Femur (tissue), 1 donor: ENCODE measurements at regions not wholly inside any gene's neighbourhood (a gene's known extent, or its start where the extent isn't known, plus 50 kb on each side); places are given as distances from the start of the nearest gene placed in this dataset.

Experiments
- DNase-seq: peaks from one replicate; pipeline ENCODE4 v3.0.0-alpha.2; 2017

DNA sequence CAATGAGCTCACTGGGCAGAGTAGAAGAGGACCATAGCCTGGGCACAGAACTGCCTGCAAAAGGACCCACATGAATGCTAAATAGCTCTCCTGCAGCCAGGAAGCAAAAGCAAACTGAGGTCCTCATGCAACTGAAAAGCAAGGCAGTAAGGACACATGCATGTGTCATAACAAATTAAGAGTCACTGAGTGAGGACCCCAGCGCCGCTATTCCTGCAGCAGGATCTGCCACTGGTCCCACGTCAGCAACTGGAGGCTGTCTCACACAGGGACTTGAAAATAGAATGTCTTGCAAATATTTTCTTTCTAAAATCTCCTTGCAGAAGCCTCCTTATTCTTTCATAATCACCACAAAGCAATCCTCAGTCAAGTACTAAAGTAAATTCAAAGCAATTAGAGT is 559.6 kb upstream of the DAB1 start:
- no peak for DNase-seq

- no peak for DNase-seq
Observed at GRCh38 chr1:57982852-57983251, 559.0 kb upstream of the DAB1 start.

DNA sequence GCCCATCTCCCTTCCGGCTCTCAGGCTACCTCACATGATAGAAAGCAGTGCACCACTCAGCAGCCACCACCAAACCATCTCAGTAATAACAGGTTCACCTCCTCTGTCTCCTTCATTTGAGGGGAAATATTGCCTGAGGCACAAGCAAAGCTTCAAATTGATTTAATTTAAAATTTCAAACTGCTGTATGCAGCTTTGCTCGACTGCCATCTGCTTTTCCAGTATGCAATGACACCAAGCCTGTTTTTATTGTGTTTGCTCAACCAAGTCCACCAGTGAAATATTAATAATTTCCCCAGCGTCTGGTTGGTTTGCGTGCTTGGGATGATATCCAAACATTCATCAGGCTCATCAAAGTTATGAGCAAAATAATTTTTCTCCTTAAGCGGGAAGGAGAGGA is 552.4 kb upstream of the DAB1 start:
- DNase-seq = no peak

DNA sequence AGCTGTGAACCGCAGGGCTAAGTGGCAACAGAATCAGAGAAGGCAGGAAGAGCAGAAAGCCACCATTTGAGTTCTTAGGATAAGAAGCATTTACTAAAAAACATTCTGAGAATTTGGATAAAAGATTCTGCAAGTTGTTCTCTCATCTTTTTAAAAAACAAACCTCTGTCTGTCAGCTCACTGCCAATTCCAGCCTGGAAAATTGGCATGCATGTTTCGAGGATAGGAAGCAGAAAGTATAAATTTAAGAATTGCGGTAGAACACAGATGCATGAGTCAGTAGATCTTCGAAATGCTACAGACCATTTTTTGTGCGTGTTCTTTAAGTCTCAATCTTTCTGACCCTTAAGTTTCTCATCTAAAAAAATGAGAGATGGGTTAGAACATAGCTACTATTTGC is 544.5 kb upstream of the DAB1 start:
- DNase-seq = peak; percentile 35

GRCh38 chr1:57966751-57967406 is 543.0 kb upstream of the DAB1 start:
- no peak for DNase-seq

GRCh38 chr1:57966340-57966739 is 542.5 kb upstream of the DAB1 start:
- DNase-seq = no peak

DNA sequence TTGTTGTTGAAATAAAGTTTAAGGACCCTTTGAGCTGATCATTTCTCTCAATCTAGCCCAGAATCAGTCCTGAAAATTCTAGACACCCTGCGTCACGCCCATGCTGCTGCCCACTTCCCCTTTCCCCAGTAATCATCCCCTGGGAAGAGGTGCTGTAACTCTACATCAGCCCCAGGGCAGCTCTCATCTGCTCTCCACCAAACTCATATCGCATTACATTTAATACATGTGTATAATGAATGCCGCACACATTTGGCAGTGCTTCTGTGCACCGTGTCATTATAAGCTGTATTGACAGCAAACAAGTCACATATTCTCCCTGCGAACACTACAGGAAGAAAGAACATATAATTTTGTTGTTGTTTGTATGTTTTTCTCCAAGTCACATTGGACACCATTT is 539.7 kb upstream of the DAB1 start:
- DNase-seq = peak; percentile 18

- DNase-seq = no peak
Observed at GRCh38 chr1:57959531-57960241, 535.8 kb upstream of the DAB1 start.

DNA sequence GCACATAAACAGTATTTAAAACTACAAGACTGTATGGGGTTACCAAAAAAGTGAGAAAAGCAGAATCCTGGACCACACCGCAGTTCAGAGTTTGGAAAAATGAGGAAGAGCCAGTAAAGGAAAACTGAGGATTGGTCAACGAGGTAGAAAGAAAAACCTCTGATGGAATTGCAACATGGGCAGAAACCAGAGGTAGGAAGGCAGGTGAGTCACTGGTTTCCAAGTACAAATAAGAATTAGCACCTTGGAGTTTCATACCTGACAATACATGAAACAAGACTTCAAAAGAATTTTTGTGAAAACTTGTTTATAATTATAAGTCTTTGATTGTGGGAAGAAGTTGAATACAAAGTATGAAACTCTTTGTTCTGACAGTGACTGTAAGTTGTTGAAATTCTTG is 533.7 kb upstream of the DAB1 start:
- DNase-seq = no peak

DNA sequence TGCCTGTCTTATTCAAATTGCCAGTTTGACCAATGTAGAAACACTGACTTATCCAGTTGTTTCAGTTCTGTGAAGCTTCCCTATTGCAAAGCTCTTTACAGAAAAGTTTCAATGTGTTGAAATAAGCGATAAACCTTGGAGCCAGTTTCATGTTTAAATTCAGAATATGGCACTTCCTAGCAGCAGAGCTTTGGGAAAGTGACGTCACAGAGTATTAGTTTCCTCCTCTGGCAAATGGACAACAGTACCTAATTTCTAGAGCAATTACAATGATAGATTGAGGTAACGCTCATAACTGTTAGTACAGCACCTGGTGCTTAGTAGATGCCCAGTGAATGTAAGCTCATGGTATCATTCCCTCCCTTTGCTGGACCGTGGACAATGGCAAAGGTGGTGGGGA is 527.5 kb upstream of the DAB1 start:
- no peak for DNase-seq

DNA sequence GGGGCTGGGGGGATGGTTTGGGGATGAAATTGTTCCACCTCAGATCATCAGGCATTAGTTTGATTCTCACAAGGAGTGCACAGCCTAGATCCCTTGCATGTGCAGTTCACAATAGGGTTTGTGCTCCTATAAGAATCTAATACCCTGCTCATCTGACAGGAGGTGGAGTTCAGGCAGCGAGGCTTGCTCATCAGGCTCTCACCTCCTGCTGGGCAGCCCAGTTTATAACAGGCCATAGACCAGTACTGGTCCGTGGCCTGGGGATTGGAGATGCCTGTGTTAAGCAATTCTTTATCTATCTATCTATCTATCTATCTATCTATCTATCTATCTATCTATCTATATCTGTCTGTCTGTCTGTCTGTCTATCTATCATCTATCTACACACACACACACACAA is 525.3 kb upstream of the DAB1 start:
- no peak for DNase-seq

- no peak for DNase-seq
Observed at GRCh38 chr1:57947471-57947870, 523.6 kb upstream of the DAB1 start.

DNA sequence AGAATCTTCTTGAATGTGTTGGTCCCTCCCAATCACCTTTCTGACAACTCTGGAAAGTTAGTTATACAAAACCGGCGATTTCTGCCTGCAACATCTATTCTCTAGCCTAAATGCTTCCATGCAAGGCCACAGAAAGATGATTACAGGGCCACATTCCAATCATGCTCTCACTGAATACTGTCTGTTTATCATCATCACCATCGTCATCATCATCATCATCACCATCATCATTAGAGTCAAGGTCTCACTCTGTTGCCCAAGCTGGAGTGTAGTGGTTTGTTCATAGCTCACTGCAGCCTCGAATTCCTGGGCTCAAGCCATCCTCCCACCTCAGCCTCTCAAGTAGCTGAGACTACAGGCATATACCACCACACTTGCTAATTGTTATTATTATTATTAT is 521.2 kb upstream of the DAB1 start:
- DNase-seq = no peak

DNA sequence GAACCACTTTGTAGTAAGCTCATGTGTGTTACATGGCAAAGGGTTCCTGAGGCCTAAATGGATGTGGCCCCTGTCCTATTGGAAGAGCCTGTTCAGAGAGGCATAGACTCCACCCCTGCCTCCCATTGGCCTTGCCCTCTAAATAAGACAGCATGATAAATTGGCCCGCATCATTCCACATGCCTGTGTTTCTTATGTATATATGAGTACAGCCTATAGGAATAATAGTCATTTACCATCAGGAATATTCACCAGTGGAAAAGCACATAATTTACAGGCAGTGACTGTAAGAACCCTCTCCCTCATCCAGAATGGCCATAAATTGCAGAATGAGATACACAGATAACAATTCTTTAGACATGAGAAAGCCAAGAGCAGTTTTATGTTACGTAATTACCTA is 519.5 kb upstream of the DAB1 start:
- no peak for DNase-seq

- DNase-seq = no peak
Observed at GRCh38 chr1:57934745-57935144, 510.9 kb upstream of the DAB1 start.

DNA sequence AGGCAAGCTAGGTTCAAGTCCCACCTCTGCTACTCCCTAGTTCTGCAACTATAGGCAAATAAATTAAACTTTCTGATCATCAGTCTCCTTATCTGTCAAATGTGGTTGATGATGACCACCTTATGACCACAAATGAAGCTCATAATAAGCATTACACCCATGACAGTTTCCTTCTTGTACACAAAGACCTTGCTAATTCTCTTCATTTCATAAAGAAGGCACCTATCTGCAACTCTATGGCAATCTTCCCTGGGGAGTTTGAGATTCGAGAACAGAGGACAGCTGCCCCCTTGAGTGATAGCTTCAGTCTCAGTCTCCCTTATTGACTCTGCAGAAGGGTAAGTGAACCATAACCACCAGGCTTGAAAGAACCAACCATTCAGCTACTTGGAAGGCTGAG is 503.1 kb upstream of the DAB1 start:
- DNase-seq = no peak

DNA sequence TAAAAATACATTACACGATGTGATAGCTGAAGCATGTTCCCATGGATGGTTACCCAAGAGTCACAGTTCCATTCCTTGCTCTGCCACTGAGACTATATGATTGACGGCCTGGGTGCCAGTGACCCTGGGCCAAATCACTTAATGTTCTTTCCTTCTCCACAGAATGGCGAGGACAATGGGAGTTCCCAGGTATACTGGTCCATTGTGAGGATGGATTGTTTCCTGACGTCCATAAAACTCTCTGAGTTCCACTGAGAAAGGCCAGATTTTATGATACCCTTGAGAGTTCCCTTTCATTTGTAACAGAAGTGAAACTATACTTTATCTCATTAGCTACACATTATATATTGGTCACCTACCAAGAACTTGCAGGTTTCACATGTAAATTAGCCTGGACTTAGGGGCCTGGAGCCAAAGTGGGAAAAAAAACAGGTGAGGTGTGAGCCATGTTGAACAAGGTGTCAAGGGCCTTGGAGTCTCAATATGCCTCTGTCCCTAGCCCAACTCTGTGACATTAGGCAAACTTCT is 502.2 kb upstream of the DAB1 start:
- DNase-seq = no peak

DNA sequence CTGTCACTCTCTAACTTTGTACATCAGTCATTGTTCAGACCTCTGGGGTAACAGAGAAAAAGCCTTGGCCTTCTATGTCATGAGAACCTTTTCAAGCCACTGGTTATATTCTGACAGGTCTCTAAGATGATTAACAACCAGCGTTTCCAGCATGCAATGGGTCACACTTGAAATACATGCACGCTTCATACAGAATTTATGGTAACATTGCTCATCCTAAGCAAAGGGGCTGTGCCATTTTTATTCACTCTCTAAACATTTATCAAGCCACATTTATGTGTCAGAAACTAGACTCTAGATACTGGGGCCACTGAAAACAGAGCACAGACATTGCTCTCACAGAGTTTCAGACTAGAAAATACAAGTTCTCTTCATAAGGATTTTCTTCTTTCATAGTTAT is 501.4 kb upstream of the DAB1 start:
- DNase-seq = no peak

DNA sequence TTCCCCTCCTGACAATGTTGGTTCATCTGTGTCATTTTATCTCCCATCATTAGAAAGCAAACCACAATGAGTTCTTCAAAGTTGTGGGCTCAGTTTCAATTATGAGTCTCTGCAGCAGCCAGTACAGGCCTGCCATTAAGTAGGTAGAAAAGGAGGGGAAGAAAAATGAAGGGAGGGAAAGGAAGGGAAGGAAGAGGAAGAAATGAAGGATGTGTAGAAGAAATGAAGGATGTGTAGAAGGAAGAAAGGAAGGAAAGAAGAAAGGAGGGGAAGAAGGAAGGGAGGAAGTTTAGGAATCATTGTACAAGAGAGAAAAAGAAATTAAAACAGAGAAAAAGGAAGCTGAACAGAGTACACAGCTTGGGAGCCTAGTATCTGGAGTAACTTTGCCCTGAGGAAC is 498.3 kb upstream of the DAB1 start:
- no peak for DNase-seq

DNA sequence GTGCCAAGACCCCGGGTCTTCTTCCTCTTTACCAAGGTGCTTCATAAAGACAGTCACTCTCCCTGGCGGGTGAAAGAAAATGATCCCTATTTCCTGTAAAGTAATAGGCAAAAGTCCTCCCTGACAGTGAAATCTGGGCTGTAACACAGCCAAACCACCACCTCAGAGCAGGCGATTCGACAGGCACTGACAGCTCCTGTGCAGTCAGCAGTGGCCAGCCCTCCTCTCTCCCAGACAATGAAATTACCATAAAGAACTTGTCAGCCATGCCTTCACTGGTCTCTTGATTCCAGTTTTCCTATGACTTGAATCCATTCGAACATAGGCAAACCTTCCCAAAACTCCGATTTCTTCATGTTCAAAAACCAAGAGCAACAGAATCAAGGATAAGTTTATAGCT is 492.2 kb upstream of the DAB1 start:
- no peak for DNase-seq

DNA sequence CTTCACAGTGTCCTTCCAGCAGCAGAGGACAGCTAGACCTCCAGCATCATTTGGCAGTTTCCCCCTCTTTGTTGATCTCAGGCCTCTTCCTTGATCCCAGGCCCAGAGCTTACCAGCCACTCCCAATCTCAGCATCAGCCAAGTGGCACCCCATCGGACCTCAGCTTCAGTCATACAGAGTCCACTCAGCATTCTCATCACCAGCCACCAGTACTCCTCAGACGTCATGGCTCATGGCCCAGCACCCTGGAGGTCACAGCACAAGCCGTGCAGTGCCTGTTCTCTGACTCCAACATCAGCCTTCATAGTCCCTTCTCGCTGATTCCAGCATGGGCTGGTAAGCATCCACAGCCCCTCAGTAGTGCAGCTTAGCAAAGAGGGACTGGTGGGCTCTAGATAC is 487.6 kb upstream of the DAB1 start:
- DNase-seq = no peak

DNA sequence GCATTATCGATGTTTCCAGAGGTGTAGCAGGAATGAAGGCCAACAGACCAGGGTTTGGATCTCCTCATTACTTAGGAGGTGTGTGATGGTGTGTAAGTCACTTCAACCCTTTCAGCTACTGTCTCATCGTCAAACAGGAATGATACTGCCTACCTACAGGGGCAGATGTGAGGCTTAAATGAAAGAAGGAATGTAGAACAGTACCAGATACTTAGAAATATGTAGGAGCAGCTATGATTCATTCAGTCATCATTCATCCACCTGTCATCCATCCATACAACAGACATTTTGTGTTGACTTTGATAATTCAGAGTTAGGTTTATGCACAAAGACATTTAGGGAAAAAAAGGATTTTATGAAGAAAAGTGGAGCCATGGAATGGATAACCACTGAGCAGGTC is 486.9 kb upstream of the DAB1 start:
- DNase-seq = no peak

- no peak for DNase-seq
Observed at GRCh38 chr1:57910305-57910704, 486.4 kb upstream of the DAB1 start.

- no peak for DNase-seq
Observed at GRCh38 chr1:57908147-57908890, 484.5 kb upstream of the DAB1 start.
